ENCODE measurements at regions not wholly inside any gene's neighbourhood (a gene's known extent, or its start where the extent isn't known, plus 50 kb on each side); places are given as distances from the start of the nearest gene placed in this dataset.

DNA sequence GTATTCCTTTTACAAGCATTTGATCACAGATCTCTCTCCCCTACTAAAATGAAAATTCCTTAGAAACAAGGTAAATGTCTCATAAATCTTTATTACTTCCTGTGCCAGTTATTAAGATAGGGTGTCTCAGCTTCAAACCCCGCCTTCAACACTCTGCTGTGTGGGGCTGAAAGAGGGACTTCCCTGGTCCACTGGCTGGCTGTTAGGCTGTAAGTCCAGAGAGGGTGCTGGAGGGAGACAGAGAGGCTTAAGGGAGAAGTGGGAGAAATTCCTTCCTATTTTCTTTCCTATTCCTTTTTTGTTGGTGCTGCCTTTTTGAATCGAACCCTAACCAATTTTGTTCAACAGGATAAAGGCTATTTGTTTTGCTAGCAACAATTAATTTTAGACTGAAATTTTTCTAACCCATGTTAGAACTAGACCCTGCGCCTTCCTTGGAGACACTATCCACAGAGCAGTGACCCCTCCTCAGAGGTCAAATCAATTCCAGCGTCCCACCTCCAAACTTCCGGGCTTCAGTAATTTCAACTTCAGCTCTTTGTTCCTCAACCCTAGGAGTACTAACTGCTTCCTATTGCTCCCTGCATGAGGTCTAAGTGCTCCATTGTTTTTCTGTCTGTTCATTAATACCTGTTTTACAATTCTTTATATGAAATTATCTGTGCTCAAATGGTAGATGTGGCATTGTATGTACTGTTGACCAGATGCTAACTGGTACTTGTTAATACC lies 207.5 kb upstream of the OPRM1 start:
- DNase-seq (ENCODE audit: low read depth, low spot score) (no peak), FAIRE-seq (no peak)
- Histone ChIP-seq H3K79me2 (ENCODE audit: control insufficient read depth, insufficient read depth, low read length) (no peaks in the 10 kb centered on the region), H4K20me1 (ENCODE audit: control insufficient read depth, extremely low read depth, insufficient read depth, low read length) (no peaks in the 10 kb centered on the region), H3K27me3 (ENCODE audit: control insufficient read depth, extremely low read depth, insufficient read depth, low read length) (no peaks in the 10 kb centered on the region), H3K9me3 (ENCODE audit: control insufficient read depth, low read depth, low read length) (peaks cover 4% of the 10 kb centered on the region), H3K4me1 (ENCODE audit: control insufficient read depth, extremely low read depth, insufficient read depth, low read length) (no peaks in the 10 kb centered on the region), H3K9me1 (ENCODE audit: control insufficient read depth, extremely low read depth, insufficient read depth, low read length) (no peaks in the 10 kb centered on the region), H2AFZ (ENCODE audit: control insufficient read depth, low read length) (no peak overlapping the region), H3K4me2 (ENCODE audit: control insufficient read depth, extremely low read depth, insufficient read depth, low read depth, low read length) (no peak overlapping the region), H3K9ac (ENCODE audit: control insufficient read depth, extremely low read depth, insufficient read depth, low read length) (no peak overlapping the region), H3K4me3 (ENCODE audit: control insufficient read depth in 2 of 3, extremely low read depth in 1 of 3, insufficient read depth in 2 of 3, low read depth in 1 of 3, low read length in 3 of 3) (no peak overlapping the region), H3K36me3 (ENCODE audit: control insufficient read depth in 2 of 2, extremely low read depth in 1 of 2, insufficient read depth in 2 of 2, low read length in 2 of 2) (no peaks in the 10 kb centered on the region), H3K27ac (ENCODE audit: control insufficient read depth, insufficient read depth, low read length) (no peak overlapping the region)
- dilution Hi-C loops (cut with MboI; ENCODE audit: extremely low pct_ligation_motif_present, low sequenced_read_pairs) = no loop called here
- no peak for TF ChIP-seq EZH2 (IDR thresholded peaks at IDR 0.05; ENCODE audit: low read length)
- TF ChIP-seq, protein P1, sequence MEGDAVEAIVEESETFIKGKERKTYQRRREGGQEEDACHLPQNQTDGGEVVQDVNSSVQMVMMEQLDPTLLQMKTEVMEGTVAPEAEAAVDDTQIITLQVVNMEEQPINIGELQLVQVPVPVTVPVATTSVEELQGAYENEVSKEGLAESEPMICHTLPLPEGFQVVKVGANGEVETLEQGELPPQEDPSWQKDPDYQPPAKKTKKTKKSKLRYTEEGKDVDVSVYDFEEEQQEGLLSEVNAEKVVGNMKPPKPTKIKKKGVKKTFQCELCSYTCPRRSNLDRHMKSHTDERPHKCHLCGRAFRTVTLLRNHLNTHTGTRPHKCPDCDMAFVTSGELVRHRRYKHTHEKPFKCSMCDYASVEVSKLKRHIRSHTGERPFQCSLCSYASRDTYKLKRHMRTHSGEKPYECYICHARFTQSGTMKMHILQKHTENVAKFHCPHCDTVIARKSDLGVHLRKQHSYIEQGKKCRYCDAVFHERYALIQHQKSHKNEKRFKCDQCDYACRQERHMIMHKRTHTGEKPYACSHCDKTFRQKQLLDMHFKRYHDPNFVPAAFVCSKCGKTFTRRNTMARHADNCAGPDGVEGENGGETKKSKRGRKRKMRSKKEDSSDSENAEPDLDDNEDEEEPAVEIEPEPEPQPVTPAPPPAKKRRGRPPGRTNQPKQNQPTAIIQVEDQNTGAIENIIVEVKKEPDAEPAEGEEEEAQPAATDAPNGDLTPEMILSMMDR (optimal IDR thresholded peaks at IDR 0.05 in 1 of 3, IDR thresholded peaks at IDR 0.05 in 1 of 3, conservative IDR thresholded peaks at IDR 0.05 in 1 of 3; ENCODE audit: extremely low read depth in 1 of 3, insufficient read depth in 2 of 3, low read length in 3 of 3) = no peak

GRCh38 chr6:153817173-153817572 lies 221.9 kb upstream of the OPRM1 start:
- no peaks in the 10 kb centered on the region for H3K27me3 ChIP-seq (ENCODE audit: control insufficient read depth, extremely low read depth, insufficient read depth, low read length)
- FAIRE-seq = no peak
- no peaks in the 10 kb centered on the region for H3K79me2 ChIP-seq (ENCODE audit: control insufficient read depth, insufficient read depth, low read length)
- no peak overlapping the region for H3K9ac ChIP-seq (ENCODE audit: control insufficient read depth, extremely low read depth, insufficient read depth, low read length)
- H3K9me3 ChIP-seq (ENCODE audit: control insufficient read depth, low read depth, low read length) = no peaks in the 10 kb centered on the region
- no peak overlapping the region for H3K4me3 ChIP-seq (ENCODE audit: control insufficient read depth in 2 of 3, extremely low read depth in 1 of 3, insufficient read depth in 2 of 3, low read depth in 1 of 3, low read length in 3 of 3)
- no peak for DNase-seq (ENCODE audit: low read depth, low spot score)
- H3K4me2 ChIP-seq (ENCODE audit: control insufficient read depth, extremely low read depth, insufficient read depth, low read depth, low read length) = no peak overlapping the region
- H3K9me1 ChIP-seq (ENCODE audit: control insufficient read depth, extremely low read depth, insufficient read depth, low read length) = no peaks in the 10 kb centered on the region
- H3K4me1 ChIP-seq (ENCODE audit: control insufficient read depth, extremely low read depth, insufficient read depth, low read length) = no peaks in the 10 kb centered on the region
- H3K36me3 ChIP-seq (ENCODE audit: control insufficient read depth in 2 of 2, extremely low read depth in 1 of 2, insufficient read depth in 2 of 2, low read length in 2 of 2) = no peaks in the 10 kb centered on the region
- no peak for TF ChIP-seq EZH2 (IDR thresholded peaks at IDR 0.05; ENCODE audit: low read length)
- TF ChIP-seq, protein P1 (optimal IDR thresholded peaks at IDR 0.05 in 1 of 3, IDR thresholded peaks at IDR 0.05 in 1 of 3, conservative IDR thresholded peaks at IDR 0.05 in 1 of 3; ENCODE audit: extremely low read depth in 1 of 3, insufficient read depth in 2 of 3, low read length in 3 of 3) = no peak
- H2AFZ ChIP-seq (ENCODE audit: control insufficient read depth, low read length) = no peak overlapping the region
- no peak overlapping the region for H3K27ac ChIP-seq (ENCODE audit: control insufficient read depth, insufficient read depth, low read length)
- dilution Hi-C loops (cut with MboI; ENCODE audit: extremely low pct_ligation_motif_present, low sequenced_read_pairs) = no loop called here
- H4K20me1 ChIP-seq (ENCODE audit: control insufficient read depth, extremely low read depth, insufficient read depth, low read length) = no peaks in the 10 kb centered on the region

Measured in keratinocyte (primary cell).